KMS-11 (cell line): ENCODE measurements at regions not wholly inside any gene's neighbourhood (a gene's known extent, or its start where the extent isn't known, plus 50 kb on each side); places are given as distances from the start of the nearest gene placed in this dataset.

ENCODE experiments used
- H2AFZ ChIP-seq: fragments of 200-600 bp; sonication (generic); 2 replicates; pipeline ENCODE4 v1.6.1; 2016; ENCODE audit warnings: antibody characterized with exemption, mixed run types, low read depth
- H3K27ac ChIP-seq: fragments of 200-600 bp; sonication (generic); 2 replicates; pipeline ENCODE4 v1.6.1; 2016; ENCODE audit warnings: mild to moderate bottlenecking, mixed run types
- H3K27me3 ChIP-seq: fragments of 200-600 bp; sonication (generic); 2 replicates; pipeline ENCODE4 v1.6.1; 2017; ENCODE audit warnings: mild to moderate bottlenecking, low read depth, mixed run types, moderate library complexity; ENCODE audit not compliant: insufficient read depth
- H3K36me3 ChIP-seq: fragments of 200-600 bp; sonication (generic); 2 replicates; pipeline ENCODE4 v1.6.1; 2017; ENCODE audit warnings: mild to moderate bottlenecking, mixed run types; ENCODE audit not compliant: insufficient read depth
- H3K4me1 ChIP-seq: fragments of 200-600 bp; sonication (generic); 2 replicates; pipeline ENCODE4 v1.6.1; 2016; ENCODE audit warnings: mild to moderate bottlenecking, low read depth, mixed run types; ENCODE audit not compliant: poor library complexity, severe bottlenecking
- H3K4me2 ChIP-seq: fragments of 200-600 bp; sonication (generic); 2 replicates; pipeline ENCODE4 v1.7.0; 2016; ENCODE audit warnings: mild to moderate bottlenecking, mixed run types
- H3K4me3 ChIP-seq: fragments of 200-600 bp; sonication (generic); IDR thresholded peaks from 2 replicates; pipeline ENCODE4 v1.6.1; 2017; ENCODE audit warnings: low read depth, low read length, mixed read lengths; ENCODE audit not compliant: insufficient read depth
- H3K79me2 ChIP-seq: fragments of 200-600 bp; sonication (generic); 2 replicates; pipeline ENCODE4 v1.6.1; 2016; ENCODE audit warnings: low read depth, mixed run types; ENCODE audit not compliant: insufficient read depth
- H3K9ac ChIP-seq: fragments of 200-600 bp; sonication (generic); 2 replicates; pipeline ENCODE4 v1.6.1; 2016; ENCODE audit warnings: mild to moderate bottlenecking, mixed run types
- H4K20me1 ChIP-seq: fragments of 200-600 bp; sonication (generic); 2 replicates; pipeline ENCODE4 v1.6.1; 2016; ENCODE audit warnings: mild to moderate bottlenecking, mixed run types; ENCODE audit not compliant: insufficient read depth
- TF ChIP-seq, protein P1 (sequence below): fragments of 200-600 bp; sonication (generic); conservative IDR thresholded peaks from 2 replicates; pipeline ENCODE4 v1.6.1; 2017; ENCODE audit warnings: low read depth, mild to moderate bottlenecking, antibody characterized with exemption, low read length, moderate library complexity, mixed read lengths

- Histone ChIP-seq H3K4me3 (no peak overlapping the region), H3K79me2 (no peaks in the 10 kb centered on the region), H3K27ac (no peak overlapping the region), H3K36me3 (no peaks in the 10 kb centered on the region), H4K20me1 (no peaks in the 10 kb centered on the region), H3K9ac (no peak overlapping the region), H3K27me3 (no peaks in the 10 kb centered on the region), H2AFZ (no peak overlapping the region), H3K4me1 (no peaks in the 10 kb centered on the region), H3K4me2 (no peak overlapping the region)
- TF ChIP-seq, protein P1, sequence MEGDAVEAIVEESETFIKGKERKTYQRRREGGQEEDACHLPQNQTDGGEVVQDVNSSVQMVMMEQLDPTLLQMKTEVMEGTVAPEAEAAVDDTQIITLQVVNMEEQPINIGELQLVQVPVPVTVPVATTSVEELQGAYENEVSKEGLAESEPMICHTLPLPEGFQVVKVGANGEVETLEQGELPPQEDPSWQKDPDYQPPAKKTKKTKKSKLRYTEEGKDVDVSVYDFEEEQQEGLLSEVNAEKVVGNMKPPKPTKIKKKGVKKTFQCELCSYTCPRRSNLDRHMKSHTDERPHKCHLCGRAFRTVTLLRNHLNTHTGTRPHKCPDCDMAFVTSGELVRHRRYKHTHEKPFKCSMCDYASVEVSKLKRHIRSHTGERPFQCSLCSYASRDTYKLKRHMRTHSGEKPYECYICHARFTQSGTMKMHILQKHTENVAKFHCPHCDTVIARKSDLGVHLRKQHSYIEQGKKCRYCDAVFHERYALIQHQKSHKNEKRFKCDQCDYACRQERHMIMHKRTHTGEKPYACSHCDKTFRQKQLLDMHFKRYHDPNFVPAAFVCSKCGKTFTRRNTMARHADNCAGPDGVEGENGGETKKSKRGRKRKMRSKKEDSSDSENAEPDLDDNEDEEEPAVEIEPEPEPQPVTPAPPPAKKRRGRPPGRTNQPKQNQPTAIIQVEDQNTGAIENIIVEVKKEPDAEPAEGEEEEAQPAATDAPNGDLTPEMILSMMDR, result no peak
Observed at GRCh38 chr7:119694506-119694905, 578.5 kb upstream of the KCND2 start.

- H3K36me3 ChIP-seq, result no peaks in the 10 kb centered on the region
- H3K27me3 ChIP-seq, result no peaks in the 10 kb centered on the region
- H3K79me2 ChIP-seq, result no peaks in the 10 kb centered on the region
- no peak overlapping the region for H3K9ac ChIP-seq
- H3K4me3 ChIP-seq, result no peak overlapping the region
- no peak overlapping the region for H3K27ac ChIP-seq
- H3K4me1 ChIP-seq, result no peaks in the 10 kb centered on the region
- TF ChIP-seq, protein P1, result no peak
- H2AFZ ChIP-seq, result no peak overlapping the region
- H3K4me2 ChIP-seq, result no peak overlapping the region
- H4K20me1 ChIP-seq, result no peaks in the 10 kb centered on the region
Observed at GRCh38 chr7:119696336-119696735, 576.6 kb upstream of the KCND2 start.

DNA sequence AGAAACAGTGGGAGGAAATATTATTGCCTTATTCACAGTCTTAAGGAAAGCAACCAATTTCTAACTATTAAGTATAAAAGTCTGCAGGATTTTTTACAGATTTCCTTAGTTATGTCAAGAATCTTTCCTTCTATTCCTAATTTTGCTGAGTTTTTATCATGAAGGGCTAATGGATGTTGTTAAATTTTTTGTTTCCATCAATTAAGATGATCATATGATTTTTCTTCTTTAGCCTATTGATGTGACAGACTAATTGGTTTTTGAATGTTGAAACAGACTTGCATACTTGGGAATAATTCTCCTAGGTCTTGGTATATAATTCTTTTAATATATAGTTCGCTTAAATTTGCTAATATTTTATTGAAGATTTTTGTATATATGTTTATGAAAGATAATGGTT, 569.1 kb upstream of the KCND2 start:
- Histone ChIP-seq H3K4me1 (peaks cover 37% of the 10 kb centered on the region), H3K27ac (no peak overlapping the region), H4K20me1 (no peaks in the 10 kb centered on the region), H3K4me3 (no peak overlapping the region), H3K36me3 (no peaks in the 10 kb centered on the region), H2AFZ (no peak overlapping the region), H3K4me2 (peak overlapping the region; percentile 70; the same call in 1 of the 2 replicates), H3K27me3 (no peaks in the 10 kb centered on the region), H3K79me2 (no peaks in the 10 kb centered on the region), H3K9ac (no peak overlapping the region)
- TF ChIP-seq, protein P1, result no peak

DNA sequence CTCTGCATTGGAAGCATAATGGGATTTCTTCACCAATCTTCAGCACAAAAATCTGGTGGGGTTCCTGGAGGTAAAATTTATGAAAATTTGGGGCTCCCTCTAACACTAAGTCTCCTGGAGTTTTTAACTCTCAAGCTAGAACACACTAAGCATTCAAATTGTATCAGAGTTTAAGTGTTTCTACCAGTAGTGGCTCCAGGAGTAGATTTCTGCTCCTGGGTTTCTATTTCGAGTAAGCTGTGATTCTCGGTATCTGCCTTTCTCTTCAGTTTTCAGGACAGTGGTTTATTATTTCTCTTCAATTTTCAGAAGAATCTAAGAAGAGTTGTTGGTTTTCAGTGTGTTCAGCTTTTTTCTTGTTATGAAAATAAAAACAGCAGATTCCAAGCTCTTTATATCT, 566.4 kb upstream of the KCND2 start:
- H4K20me1 ChIP-seq, result no peaks in the 10 kb centered on the region
- no peaks in the 10 kb centered on the region for H3K36me3 ChIP-seq
- no peaks in the 10 kb centered on the region for H3K79me2 ChIP-seq
- H3K4me3 ChIP-seq, result no peak overlapping the region
- TF ChIP-seq, protein P1, result no peak
- H3K9ac ChIP-seq, result peak overlapping the region; percentile 25; the same call in 1 of the 2 replicates
- H3K4me1 ChIP-seq, result peaks cover 51% of the 10 kb centered on the region
- peak overlapping the region; percentile 70 for H3K4me2 ChIP-seq
- peak overlapping the region; percentile 66 for H3K27ac ChIP-seq
- peak overlapping the region; percentile 73 for H2AFZ ChIP-seq
- no peaks in the 10 kb centered on the region for H3K27me3 ChIP-seq

DNA sequence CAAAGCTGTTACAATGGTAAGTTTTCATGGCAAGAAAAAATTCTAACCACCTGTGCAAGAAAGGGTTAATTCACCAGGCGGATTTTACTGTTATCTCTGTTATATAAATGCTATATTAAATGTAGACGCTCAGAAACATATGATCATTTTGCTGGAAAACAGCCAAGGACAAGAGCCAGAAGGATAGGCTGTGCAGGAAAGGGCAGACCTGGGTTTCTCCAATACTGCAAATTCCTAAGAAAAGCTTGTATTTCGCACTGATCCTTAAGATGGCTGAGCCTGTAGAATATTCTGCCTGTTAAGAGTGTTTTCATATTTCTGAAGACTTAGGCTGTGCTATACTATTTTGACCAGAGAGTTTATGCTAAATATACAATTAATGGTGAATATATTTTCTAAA, 564.1 kb upstream of the KCND2 start:
- H3K27me3 ChIP-seq, result no peaks in the 10 kb centered on the region
- no peak overlapping the region for H3K4me3 ChIP-seq
- no peak overlapping the region for H2AFZ ChIP-seq
- no peak overlapping the region for H3K9ac ChIP-seq
- TF ChIP-seq, protein P1, result no peak
- H3K36me3 ChIP-seq, result no peaks in the 10 kb centered on the region
- no peaks in the 10 kb centered on the region for H3K79me2 ChIP-seq
- H3K4me1 ChIP-seq, result peaks cover 57% of the 10 kb centered on the region
- H4K20me1 ChIP-seq, result no peaks in the 10 kb centered on the region
- H3K4me2 ChIP-seq, result no peak overlapping the region
- no peak overlapping the region for H3K27ac ChIP-seq
